ENCODE measurements at regions not wholly inside any gene's neighbourhood (a gene's known extent, or its start where the extent isn't known, plus 50 kb on each side); places are given as distances from the start of the nearest gene placed in this dataset.

DNA sequence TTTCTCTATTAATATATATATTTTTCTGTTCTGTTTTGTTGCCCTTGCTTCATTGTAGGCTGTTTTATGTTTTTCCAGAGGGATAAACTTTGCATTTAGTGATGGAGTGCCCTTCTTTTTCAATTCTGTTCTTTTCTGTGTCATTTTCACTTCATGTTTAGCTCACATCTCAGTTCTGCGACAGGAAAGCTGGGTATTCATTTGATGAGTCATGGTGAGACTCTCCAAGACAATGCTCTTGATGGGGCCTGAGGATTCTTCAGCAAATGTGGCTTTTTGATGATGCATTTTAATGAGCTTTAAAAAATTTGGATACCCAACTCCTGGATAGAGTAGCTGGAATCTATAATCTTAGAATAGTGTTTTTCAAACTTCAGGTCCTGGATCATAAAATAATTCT is 56.5 kb upstream of the SPATA31D4 start (continued):
- TF ChIP-seq, protein P1, sequence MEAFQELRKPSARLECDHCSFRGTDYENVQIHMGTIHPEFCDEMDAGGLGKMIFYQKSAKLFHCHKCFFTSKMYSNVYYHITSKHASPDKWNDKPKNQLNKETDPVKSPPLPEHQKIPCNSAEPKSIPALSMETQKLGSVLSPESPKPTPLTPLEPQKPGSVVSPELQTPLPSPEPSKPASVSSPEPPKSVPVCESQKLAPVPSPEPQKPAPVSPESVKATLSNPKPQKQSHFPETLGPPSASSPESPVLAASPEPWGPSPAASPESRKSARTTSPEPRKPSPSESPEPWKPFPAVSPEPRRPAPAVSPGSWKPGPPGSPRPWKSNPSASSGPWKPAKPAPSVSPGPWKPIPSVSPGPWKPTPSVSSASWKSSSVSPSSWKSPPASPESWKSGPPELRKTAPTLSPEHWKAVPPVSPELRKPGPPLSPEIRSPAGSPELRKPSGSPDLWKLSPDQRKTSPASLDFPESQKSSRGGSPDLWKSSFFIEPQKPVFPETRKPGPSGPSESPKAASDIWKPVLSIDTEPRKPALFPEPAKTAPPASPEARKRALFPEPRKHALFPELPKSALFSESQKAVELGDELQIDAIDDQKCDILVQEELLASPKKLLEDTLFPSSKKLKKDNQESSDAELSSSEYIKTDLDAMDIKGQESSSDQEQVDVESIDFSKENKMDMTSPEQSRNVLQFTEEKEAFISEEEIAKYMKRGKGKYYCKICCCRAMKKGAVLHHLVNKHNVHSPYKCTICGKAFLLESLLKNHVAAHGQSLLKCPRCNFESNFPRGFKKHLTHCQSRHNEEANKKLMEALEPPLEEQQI (IDR thresholded peaks at IDR 0.05) = no peak
- TF ChIP-seq ELF1 (tag; IDR thresholded peaks at IDR 0.05) (no peak), ATF7 (IDR thresholded peaks at IDR 0.05) (no peak), CHD1 (IDR thresholded peaks at IDR 0.05; ENCODE audit: low read length) (no peak), SNRNP70 (optimal IDR thresholded peaks at IDR 0.05; ENCODE audit: low read depth, low read length) (no peak)
- TF ChIP-seq, protein P2, sequence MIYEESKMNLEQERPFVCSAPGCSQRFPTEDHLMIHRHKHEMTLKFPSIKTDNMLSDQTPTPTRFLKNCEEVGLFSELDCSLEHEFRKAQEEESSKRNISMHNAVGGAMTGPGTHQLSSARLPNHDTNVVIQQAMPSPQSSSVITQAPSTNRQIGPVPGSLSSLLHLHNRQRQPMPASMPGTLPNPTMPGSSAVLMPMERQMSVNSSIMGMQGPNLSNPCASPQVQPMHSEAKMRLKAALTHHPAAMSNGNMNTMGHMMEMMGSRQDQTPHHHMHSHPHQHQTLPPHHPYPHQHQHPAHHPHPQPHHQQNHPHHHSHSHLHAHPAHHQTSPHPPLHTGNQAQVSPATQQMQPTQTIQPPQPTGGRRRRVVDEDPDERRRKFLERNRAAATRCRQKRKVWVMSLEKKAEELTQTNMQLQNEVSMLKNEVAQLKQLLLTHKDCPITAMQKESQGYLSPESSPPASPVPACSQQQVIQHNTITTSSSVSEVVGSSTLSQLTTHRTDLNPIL (CRISPR knock-in tag; IDR thresholded peaks at IDR 0.05) = no peak

- Histone ChIP-seq H3K9me1 (ENCODE audit: control insufficient read depth, insufficient read depth, low read length) (no peaks in the 10 kb centered on the region), H3K9ac (ENCODE audit: insufficient read depth in 1 of 2, low read depth in 2 of 2, low read length in 2 of 2) (no peak overlapping the region), H3K4me2 (ENCODE audit: insufficient read depth, low read length) (no peak overlapping the region), H4K20me1 (replicated peaks; ENCODE audit: control insufficient read depth, insufficient read depth, low read length) (no peaks in the 10 kb centered on the region), H3K36me3 (ENCODE audit: control insufficient read depth, insufficient read depth, low read length) (no peaks in the 10 kb centered on the region), H3K4me1 (replicated peaks in 1 of 2; ENCODE audit: control insufficient read depth in 2 of 2, insufficient read depth in 2 of 2, low read length in 2 of 2) (no peaks in the 10 kb centered on the region), H3K9me3 (replicated peaks; ENCODE audit: control insufficient read depth, insufficient read depth, low read depth, low read length) (no peaks in the 10 kb centered on the region), H2AFZ (ENCODE audit: low read depth, low read length) (no peak overlapping the region), H3K4me3 (no peak overlapping the region), H3K27ac (ENCODE audit: extremely low read depth, low read depth, low read length) (no peak overlapping the region), H3K27me3 (ENCODE audit: control insufficient read depth in 2 of 2, insufficient read depth in 2 of 2, low read length in 2 of 2) (no peaks in the 10 kb centered on the region), H3K79me2 (ENCODE audit: control insufficient read depth, insufficient read depth, low read length) (no peaks in the 10 kb centered on the region)
- CTCF ChIA-PET (ENCODE audit: low intra/inter-chr PET ratio) = no interaction called here
- ATAC-seq (no peak), DNase-seq (ENCODE audit: extremely low read depth in 1 of 4, low spot score in 3 of 4) (no peak), FAIRE-seq (no peak)
- intact Hi-C loops (cut with micrococcal nuclease) (no loop called here), in situ Hi-C loops (cut with MboI) (no loop called here)
- 2% methylated on average over 7 of the region's 7 CpGs for WGBS (ENCODE audit: insufficient coverage, low coverage, missing lambda C conversion rate)
- BruUV-seq (replicated peaks) = no TSS peak
- POLR2A ChIA-PET = no interaction called here
- no peak for TF ChIP-seq KDM1A (IDR thresholded peaks at IDR 0.05)
- no peak for TF ChIP-seq CBX1 (IDR thresholded peaks at IDR 0.05; ENCODE audit: low read depth)
- TF ChIP-seq ID3 (CRISPR knock-in tag; IDR thresholded peaks at IDR 0.05) = no peak
- no peak for TF ChIP-seq ID3 (tag; IDR thresholded peaks at IDR 0.05)
- no peak for TF ChIP-seq NELFE (IDR thresholded peaks at IDR 0.05; ENCODE audit: insufficient read depth, insufficient read length)
- TF ChIP-seq HLTF (IDR thresholded peaks at IDR 0.05) = no peak
- no peak for TF ChIP-seq JUNB (CRISPR knock-in tag; conservative IDR thresholded peaks at IDR 0.05)
- no peak for TF ChIP-seq FOXK2 (conservative IDR thresholded peaks at IDR 0.05 in 1 of 2, IDR thresholded peaks at IDR 0.05 in 1 of 2; ENCODE audit: low read depth in 2 of 2)
- no peak for TF ChIP-seq ZNF444 (CRISPR knock-in tag; IDR thresholded peaks at IDR 0.05)
- TF ChIP-seq NFYB (IDR thresholded peaks at IDR 0.05; ENCODE audit: extremely low read depth, insufficient read length) = no peak
- TF ChIP-seq FIP1L1 (IDR thresholded peaks at IDR 0.05; ENCODE audit: low read depth, low read length, poor library complexity, severe bottlenecking) = no peak
- no peak for TF ChIP-seq ZBTB34 (CRISPR knock-in tag; IDR thresholded peaks at IDR 0.05)
- no peak for TF ChIP-seq ZNF12 (CRISPR knock-in tag; IDR thresholded peaks at IDR 0.05)
Measured at GRCh38 chr9:81874250-81874649, 54.0 kb upstream of the SPATA31D4 start.

Measured in K562 (cell line).